EL (cell line): ENCODE measurements at regions not wholly inside any gene's neighbourhood (a gene's known extent, or its start where the extent isn't known, plus 50 kb on each side); places are given as distances from the start of the nearest gene placed in this dataset.
"Not testable (repeated sequence)": the region's sequence is repeated elsewhere in the genome, so short reads cannot be mapped to it uniquely, and the experiment has no call there.

Experiments
- DNase-seq: peaks from one replicate; pipeline ENCODE4 v3.0.0-alpha.2; 2016

- DNase-seq: peak; percentile 80
Observed at GRCh38 chr7:84729284-84729683, 457.6 kb downstream of the SEMA3D start.

- no peak for DNase-seq
Observed at GRCh38 chr7:84722734-84723133, 464.1 kb downstream of the SEMA3D start.

GRCh38 chr7:84722086-84722485 is 464.8 kb downstream of the SEMA3D start:
- DNase-seq: peak; percentile 71

GRCh38 chr7:84720456-84721097 is 466.3 kb downstream of the SEMA3D start:
- DNase-seq: peak; percentile 23

GRCh38 chr7:84714765-84715164 is 472.1 kb downstream of the SEMA3D start:
- DNase-seq: no peak

GRCh38 chr7:84712374-84713121 is 474.3 kb downstream of the SEMA3D start:
- peak; percentile 47 for DNase-seq

GRCh38 chr7:84710538-84710937 is 476.3 kb downstream of the SEMA3D start:
- DNase-seq: not testable (repeated sequence)

GRCh38 chr7:84705706-84706105 is 481.1 kb downstream of the SEMA3D start:
- DNase-seq: no peak

- no peak for DNase-seq
Observed at GRCh38 chr7:84705079-84705478, 481.8 kb downstream of the SEMA3D start.

GRCh38 chr7:84704380-84704779 is 482.5 kb downstream of the SEMA3D start:
- no peak for DNase-seq

- DNase-seq: peak; percentile 97
Observed at GRCh38 chr7:84701524-84702306, 485.1 kb downstream of the SEMA3D start.

- peak; percentile 35 for DNase-seq
Observed at GRCh38 chr7:84700563-84701370, 486.1 kb downstream of the SEMA3D start.

GRCh38 chr7:84697506-84697905 is 489.4 kb downstream of the SEMA3D start:
- DNase-seq: peak; percentile 85

GRCh38 chr7:84693483-84693882 is 493.4 kb downstream of the SEMA3D start:
- DNase-seq: no peak

- DNase-seq: peak; percentile 74
Observed at GRCh38 chr7:84688671-84689070, 494.1 kb upstream of the SEMA3A start.

GRCh38 chr7:84686373-84686772 is 491.8 kb upstream of the SEMA3A start:
- peak; percentile 40 for DNase-seq

GRCh38 chr7:84684836-84685480 is 490.4 kb upstream of the SEMA3A start:
- DNase-seq: no peak

GRCh38 chr7:84682543-84682942 is 488.0 kb upstream of the SEMA3A start:
- no peak for DNase-seq

GRCh38 chr7:84678841-84679240 is 484.3 kb upstream of the SEMA3A start:
- no peak for DNase-seq

GRCh38 chr7:84677117-84677732 is 482.6 kb upstream of the SEMA3A start:
- no peak for DNase-seq

GRCh38 chr7:84675633-84676034 is 481.0 kb upstream of the SEMA3A start:
- no peak for DNase-seq
